BE2C (cell line): ENCODE measurements at regions not wholly inside any gene's neighbourhood (a gene's known extent, or its start where the extent isn't known, plus 50 kb on each side); places are given as distances from the start of the nearest gene placed in this dataset.

ENCODE experiments used
- DNase-seq: peaks from one replicate; pipeline ENCODE4 v3.0.0-alpha.2; 2020
- H3K27me3 ChIP-seq: fragments of 250-450 bp; sonication (Bioruptor Pico); 2 replicates; pipeline ENCODE4 v1.5.1; 2020; ENCODE audit warnings: mild to moderate bottlenecking
- H3K36me3 ChIP-seq: fragments of 250-450 bp; sonication (Bioruptor Pico); 2 replicates; pipeline ENCODE4 v1.5.1; 2020; ENCODE audit warnings: mild to moderate bottlenecking
- H3K4me1 ChIP-seq: fragments of 250-450 bp; sonication (Bioruptor Pico); 2 replicates; pipeline ENCODE4 v1.5.1; 2020
- H3K4me3 ChIP-seq: 2 replicates; pipeline ENCODE4 v1.5.1; 2011; ENCODE audit warnings: low read depth, low read length
- H3K9me3 ChIP-seq: fragments of 250-450 bp; sonication (Bioruptor Pico); 2 replicates; pipeline ENCODE4 v1.5.1; 2020
- CTCF ChIP-seq: IDR thresholded peaks from 2 replicates; pipeline ENCODE4 v1.5.1; 2012; ENCODE audit warnings: mild to moderate bottlenecking, low read depth, low read length

GRCh38 chr13:44137466-44137865 is 236.2 kb upstream of the SERP2 start:
- H3K27me3 ChIP-seq: no peaks in the 10 kb centered on the region
- H3K36me3 ChIP-seq: no peaks in the 10 kb centered on the region
- no peak overlapping the region for H3K4me3 ChIP-seq
- H3K4me1 ChIP-seq: no peaks in the 10 kb centered on the region; the same call in 1 of the 2 replicates
- DNase-seq: no peak
- no peak for TF ChIP-seq CTCF
- H3K9me3 ChIP-seq: no peaks in the 10 kb centered on the region

GRCh38 chr13:44140146-44140545 is 233.5 kb upstream of the SERP2 start:
- Histone ChIP-seq H3K36me3 (no peaks in the 10 kb centered on the region), H3K4me1 (no peaks in the 10 kb centered on the region; the same call in 1 of the 2 replicates), H3K4me3 (no peak overlapping the region), H3K9me3 (no peaks in the 10 kb centered on the region), H3K27me3 (no peaks in the 10 kb centered on the region)
- DNase-seq: no peak
- TF ChIP-seq CTCF: no peak

GRCh38 chr13:44140888-44141724 is 232.5 kb upstream of the SERP2 start:
- no peaks in the 10 kb centered on the region for H3K27me3 ChIP-seq

GRCh38 chr13:44141725-44142539 is 231.7 kb upstream of the SERP2 start:
- Histone ChIP-seq H3K36me3 (no peaks in the 10 kb centered on the region), H3K9me3 (no peaks in the 10 kb centered on the region), H3K4me3 (peak overlapping the region; percentile 70), H3K4me1 (no peaks in the 10 kb centered on the region; the same call in 1 of the 2 replicates), H3K27me3 (no peaks in the 10 kb centered on the region)
- peak; percentile 97 for DNase-seq
- TF ChIP-seq CTCF: 0 out of 2 replicates have a peak, but pooled peaks have one; percentile 1

More at GRCh38 chr13:44140888-44141724, 232.5 kb upstream of the SERP2 start:
- Histone ChIP-seq H3K36me3 (no peaks in the 10 kb centered on the region), H3K4me3 (peak overlapping the region; percentile 60), H3K4me1 (no peaks in the 10 kb centered on the region; the same call in 1 of the 2 replicates), H3K9me3 (no peaks in the 10 kb centered on the region)
- no peak for DNase-seq
- no peak for TF ChIP-seq CTCF

GRCh38 chr13:44142540-44142867 is 231.1 kb upstream of the SERP2 start:
- Histone ChIP-seq H3K36me3 (no peaks in the 10 kb centered on the region), H3K27me3 (no peaks in the 10 kb centered on the region), H3K4me3 (peak overlapping the region; percentile 70), H3K9me3 (no peaks in the 10 kb centered on the region), H3K4me1 (no peaks in the 10 kb centered on the region; the same call in 1 of the 2 replicates)
- no peak for DNase-seq
- TF ChIP-seq CTCF: no peak
